HL-60 (cell line): ENCODE measurements at regions not wholly inside any gene's neighbourhood (a gene's known extent, or its start where the extent isn't known, plus 50 kb on each side); places are given as distances from the start of the nearest gene placed in this dataset.

Experiments used
- DNase-seq, 2 experiments: peaks; one replicate each; pipeline ENCODE4 v3.0.0-alpha.2; 2010 to 2020; ENCODE audit warnings: low read depth in 1 of 2, low spot score in 1 of 2
- H3K27ac ChIP-seq: fragments of 250-450 bp; sonication (Bioruptor Pico); replicated peaks from 2 replicates; pipeline ENCODE4 v1.5.1; 2020; ENCODE audit warnings: mild to moderate bottlenecking, moderate library complexity
- H3K27me3 ChIP-seq: fragments of 250-450 bp; sonication (Bioruptor Pico); 2 replicates; pipeline ENCODE4 v1.5.1; 2021; ENCODE audit warnings: mild to moderate bottlenecking, moderate library complexity; ENCODE audit not compliant: insufficient read depth, poor library complexity, severe bottlenecking
- H3K4me3 ChIP-seq: replicated peaks from 2 replicates; pipeline ENCODE4 v1.5.1; 2011; ENCODE audit warnings: mild to moderate bottlenecking, control low read depth, low read length; ENCODE audit not compliant: insufficient read depth
- GABPA ChIP-seq: IDR thresholded peaks from 2 replicates; pipeline ENCODE4 v1.6.1; 2012; ENCODE audit warnings: low read depth
- POLR2AphosphoS5 ChIP-seq: IDR thresholded peaks from 2 replicates; pipeline ENCODE4 v1.6.1; 2012; ENCODE audit warnings: low read depth
- SPI1 ChIP-seq: IDR thresholded peaks from 2 replicates; pipeline ENCODE4 v1.6.1; 2012; ENCODE audit warnings: low read depth, mild to moderate bottlenecking, borderline replicate concordance
- TF ChIP-seq, protein P1 (sequence below): IDR thresholded peaks from one replicate; pipeline ENCODE4 v1.5.1; 2011; ENCODE audit warnings: low read length, control low read depth, inconsistent platforms; ENCODE audit not compliant: insufficient read depth
- TF ChIP-seq, protein P2 (sequence below): IDR thresholded peaks from 2 replicates; pipeline ENCODE4 v1.6.1; 2012; ENCODE audit warnings: low read depth; ENCODE audit not compliant: insufficient replicate concordance

DNA sequence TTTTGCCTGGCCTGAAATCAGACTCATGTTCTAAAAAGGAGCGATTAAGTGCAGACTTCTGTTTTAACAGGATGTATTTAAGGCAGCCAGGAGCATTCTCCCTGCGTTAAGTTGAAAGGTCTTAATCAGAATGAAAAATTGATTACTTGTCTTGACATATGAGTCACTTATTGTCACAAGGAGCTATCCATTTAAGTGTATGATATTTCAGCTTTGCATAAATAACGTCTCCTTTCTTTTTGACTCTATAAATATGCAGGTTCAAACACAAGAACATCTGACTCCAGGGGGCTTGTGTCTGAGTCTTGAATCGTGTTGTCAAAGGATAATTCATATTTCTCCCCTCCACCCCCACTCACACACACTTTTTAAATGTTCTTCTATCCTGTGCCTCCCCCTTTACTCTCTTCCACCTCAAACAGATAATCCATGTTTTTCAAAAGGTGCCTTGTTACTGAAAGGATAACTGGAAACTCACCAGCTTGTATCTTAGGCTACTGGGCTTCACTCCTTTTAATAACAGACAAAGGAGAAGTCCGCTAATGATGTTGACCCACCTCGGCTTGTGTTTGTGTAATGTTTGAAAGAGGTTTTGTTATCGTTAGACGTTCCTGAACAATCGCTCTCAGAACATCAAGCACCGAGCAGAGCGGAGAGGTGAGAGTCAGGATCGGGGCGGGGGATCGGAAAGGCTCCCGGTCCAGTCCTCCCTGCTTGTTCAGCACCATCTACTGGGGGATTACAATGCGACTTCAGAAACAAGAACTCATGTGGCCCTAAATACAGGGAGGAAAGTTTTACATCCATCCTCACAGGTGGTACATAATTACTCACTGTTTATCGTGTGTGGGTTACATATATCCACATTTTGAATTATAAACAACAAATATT is 107.5 kb upstream of the RPL34 start:
- no peak for DNase-seq
- TF ChIP-seq POLR2AphosphoS5, result no peak
- Histone ChIP-seq H3K4me3 (no peak overlapping the region), H3K27ac (no peak overlapping the region), H3K27me3 (peaks cover 2% of the 10 kb centered on the region)

DNA sequence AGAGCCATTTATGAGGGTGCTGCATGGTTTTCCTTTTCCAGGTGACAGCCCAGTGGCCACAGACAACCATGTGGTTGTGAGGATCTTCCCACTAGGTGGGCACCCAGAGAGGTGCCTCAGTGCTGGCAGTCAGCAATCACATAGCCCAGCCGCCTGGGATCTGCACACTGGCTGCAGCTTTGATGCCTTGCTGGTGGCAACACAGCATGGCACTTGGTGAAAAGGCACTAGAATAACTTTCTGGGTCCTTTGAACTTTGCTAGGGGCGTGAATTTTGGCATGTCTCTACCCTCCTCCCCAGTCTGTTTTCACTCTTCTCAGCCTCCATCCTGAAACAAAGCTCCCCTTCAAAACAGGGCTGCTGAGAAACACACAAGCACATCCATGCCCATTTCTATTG is 108.8 kb upstream of the RPL34 start:
- no peak overlapping the region for H3K27ac ChIP-seq
- TF ChIP-seq, protein P1, sequence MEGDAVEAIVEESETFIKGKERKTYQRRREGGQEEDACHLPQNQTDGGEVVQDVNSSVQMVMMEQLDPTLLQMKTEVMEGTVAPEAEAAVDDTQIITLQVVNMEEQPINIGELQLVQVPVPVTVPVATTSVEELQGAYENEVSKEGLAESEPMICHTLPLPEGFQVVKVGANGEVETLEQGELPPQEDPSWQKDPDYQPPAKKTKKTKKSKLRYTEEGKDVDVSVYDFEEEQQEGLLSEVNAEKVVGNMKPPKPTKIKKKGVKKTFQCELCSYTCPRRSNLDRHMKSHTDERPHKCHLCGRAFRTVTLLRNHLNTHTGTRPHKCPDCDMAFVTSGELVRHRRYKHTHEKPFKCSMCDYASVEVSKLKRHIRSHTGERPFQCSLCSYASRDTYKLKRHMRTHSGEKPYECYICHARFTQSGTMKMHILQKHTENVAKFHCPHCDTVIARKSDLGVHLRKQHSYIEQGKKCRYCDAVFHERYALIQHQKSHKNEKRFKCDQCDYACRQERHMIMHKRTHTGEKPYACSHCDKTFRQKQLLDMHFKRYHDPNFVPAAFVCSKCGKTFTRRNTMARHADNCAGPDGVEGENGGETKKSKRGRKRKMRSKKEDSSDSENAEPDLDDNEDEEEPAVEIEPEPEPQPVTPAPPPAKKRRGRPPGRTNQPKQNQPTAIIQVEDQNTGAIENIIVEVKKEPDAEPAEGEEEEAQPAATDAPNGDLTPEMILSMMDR, result no peak
- TF ChIP-seq SPI1, result no peak
- no peak for TF ChIP-seq POLR2AphosphoS5
- TF ChIP-seq GABPA, result no peak
- DNase-seq, result no peak
- H3K27me3 ChIP-seq, result peaks cover 2% of the 10 kb centered on the region
- no peak overlapping the region for H3K4me3 ChIP-seq

GRCh38 chr4:108502356-108502755 is 118.0 kb upstream of the RPL34 start:
- H3K4me3 ChIP-seq, result no peak overlapping the region

DNA sequence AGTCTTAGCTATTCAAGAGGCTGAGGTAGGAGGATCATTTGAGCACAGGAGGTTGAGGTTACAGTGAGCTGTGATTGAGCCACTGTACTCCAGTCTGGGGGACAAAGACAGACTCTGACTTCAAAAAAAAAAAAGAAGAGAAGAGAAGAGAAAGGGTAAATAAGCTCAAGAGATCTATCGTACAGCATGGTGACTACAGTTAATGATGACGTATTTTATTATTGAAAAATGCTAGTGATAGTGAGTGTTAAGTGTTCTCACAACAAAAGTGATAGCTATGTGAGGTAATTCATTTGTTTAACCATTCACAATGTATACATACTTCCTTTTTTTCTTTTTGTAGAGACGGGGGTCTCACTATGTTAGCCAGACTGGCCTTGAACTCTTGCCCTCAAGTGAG is 121.5 kb upstream of the RPL34 start:
- Histone ChIP-seq H3K4me3 (no peak overlapping the region), H3K27ac (no peak overlapping the region), H3K27me3 (no peaks in the 10 kb centered on the region)
- DNase-seq, result no peak
- TF ChIP-seq, protein P1, result no peak
- TF ChIP-seq GABPA (no peak), SPI1 (no peak), POLR2AphosphoS5 (no peak)
- TF ChIP-seq, protein P2, sequence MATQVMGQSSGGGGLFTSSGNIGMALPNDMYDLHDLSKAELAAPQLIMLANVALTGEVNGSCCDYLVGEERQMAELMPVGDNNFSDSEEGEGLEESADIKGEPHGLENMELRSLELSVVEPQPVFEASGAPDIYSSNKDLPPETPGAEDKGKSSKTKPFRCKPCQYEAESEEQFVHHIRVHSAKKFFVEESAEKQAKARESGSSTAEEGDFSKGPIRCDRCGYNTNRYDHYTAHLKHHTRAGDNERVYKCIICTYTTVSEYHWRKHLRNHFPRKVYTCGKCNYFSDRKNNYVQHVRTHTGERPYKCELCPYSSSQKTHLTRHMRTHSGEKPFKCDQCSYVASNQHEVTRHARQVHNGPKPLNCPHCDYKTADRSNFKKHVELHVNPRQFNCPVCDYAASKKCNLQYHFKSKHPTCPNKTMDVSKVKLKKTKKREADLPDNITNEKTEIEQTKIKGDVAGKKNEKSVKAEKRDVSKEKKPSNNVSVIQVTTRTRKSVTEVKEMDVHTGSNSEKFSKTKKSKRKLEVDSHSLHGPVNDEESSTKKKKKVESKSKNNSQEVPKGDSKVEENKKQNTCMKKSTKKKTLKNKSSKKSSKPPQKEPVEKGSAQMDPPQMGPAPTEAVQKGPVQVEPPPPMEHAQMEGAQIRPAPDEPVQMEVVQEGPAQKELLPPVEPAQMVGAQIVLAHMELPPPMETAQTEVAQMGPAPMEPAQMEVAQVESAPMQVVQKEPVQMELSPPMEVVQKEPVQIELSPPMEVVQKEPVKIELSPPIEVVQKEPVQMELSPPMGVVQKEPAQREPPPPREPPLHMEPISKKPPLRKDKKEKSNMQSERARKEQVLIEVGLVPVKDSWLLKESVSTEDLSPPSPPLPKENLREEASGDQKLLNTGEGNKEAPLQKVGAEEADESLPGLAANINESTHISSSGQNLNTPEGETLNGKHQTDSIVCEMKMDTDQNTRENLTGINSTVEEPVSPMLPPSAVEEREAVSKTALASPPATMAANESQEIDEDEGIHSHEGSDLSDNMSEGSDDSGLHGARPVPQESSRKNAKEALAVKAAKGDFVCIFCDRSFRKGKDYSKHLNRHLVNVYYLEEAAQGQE, result no peak

More at GRCh38 chr4:108502356-108502755, 118.0 kb upstream of the RPL34 start:
- no peak overlapping the region for H3K27ac ChIP-seq
- H3K27me3 ChIP-seq, result no peaks in the 10 kb centered on the region
- DNase-seq, result no peak
- TF ChIP-seq GABPA, result no peak
- TF ChIP-seq, protein P1, result no peak
- no peak for TF ChIP-seq POLR2AphosphoS5
- TF ChIP-seq SPI1, result no peak
- TF ChIP-seq, protein P2, result no peak
